ENCODE measurements at regions not wholly inside any gene's neighbourhood (a gene's known extent, or its start where the extent isn't known, plus 50 kb on each side); places are given as distances from the start of the nearest gene placed in this dataset.
"Not testable (repeated sequence)": the region's sequence is repeated elsewhere in the genome, so short reads cannot be mapped to it uniquely, and the experiment has no call there.

GRCh38 chr5:101326766-101327165, 423.7 kb upstream of the ST8SIA4 start:
- no peak for DNase-seq

- DNase-seq: not testable (repeated sequence)
Observed at GRCh38 chr5:101316401-101316800, 413.3 kb upstream of the ST8SIA4 start.

GRCh38 chr5:101306391-101307137, 403.5 kb upstream of the ST8SIA4 start:
- DNase-seq: no peak

DNA sequence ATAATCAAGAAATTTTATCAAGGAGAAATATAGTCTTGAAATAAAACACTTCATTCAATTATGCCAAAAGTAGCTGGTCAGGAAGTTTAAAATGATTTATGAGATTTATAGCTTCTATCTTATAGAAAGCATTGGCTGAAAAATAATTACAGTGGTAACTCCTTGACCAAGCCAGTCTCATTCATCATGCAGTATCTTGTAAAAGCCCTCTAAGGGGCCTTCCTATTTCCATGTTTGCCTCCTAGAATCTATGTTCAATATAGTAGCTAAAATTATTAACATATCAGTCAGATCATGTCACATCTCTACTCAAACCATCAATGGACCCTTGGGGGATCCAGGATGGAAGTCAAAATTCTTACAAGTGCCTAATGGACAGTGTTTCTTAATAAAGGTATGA, 393.4 kb upstream of the ST8SIA4 start:
- no peak for DNase-seq

DNA sequence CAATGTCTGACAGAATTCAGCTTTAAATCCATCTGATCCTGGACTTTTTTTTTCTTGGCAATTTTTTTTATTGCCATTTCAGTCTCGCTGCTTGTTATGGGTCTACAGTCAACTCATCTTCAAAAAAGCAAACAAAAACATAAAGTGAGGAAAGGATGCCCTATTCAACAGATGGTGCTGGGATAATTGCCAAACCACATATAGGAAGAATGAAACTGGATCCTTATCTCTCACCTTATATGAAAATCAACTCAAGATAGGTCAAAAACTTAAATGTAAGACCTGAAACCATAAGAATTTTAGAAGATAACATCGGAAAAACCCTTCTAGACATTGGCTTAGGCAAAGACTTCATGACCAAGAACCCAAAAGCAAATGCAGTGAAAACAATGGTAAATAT, 389.1 kb upstream of the ST8SIA4 start:
- DNase-seq: no peak

- not testable (repeated sequence) for DNase-seq
Observed at GRCh38 chr5:101290761-101291160, 387.7 kb upstream of the ST8SIA4 start.

DNA sequence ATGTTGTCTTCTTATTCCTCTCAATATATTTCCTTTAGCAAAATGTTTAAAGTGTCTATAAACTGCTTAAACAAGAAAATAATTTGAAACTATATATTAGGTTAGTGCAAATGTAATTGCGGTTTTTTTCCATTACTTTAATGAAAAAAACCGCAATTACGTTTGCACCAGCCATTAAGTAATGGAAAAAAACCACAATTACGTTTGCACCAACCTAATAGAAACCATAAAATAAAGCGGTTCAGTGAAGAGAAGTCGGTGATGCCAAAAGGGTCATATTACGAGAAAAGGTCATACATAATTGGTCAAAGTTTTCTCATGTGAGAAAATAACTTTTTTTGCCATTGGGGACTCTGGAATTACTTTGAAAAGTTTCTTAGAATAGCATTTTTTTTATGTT, 385.6 kb upstream of the ST8SIA4 start:
- DNase-seq: no peak

- DNase-seq: no peak
Observed at GRCh38 chr5:101284736-101285375, 381.8 kb upstream of the ST8SIA4 start.

DNA sequence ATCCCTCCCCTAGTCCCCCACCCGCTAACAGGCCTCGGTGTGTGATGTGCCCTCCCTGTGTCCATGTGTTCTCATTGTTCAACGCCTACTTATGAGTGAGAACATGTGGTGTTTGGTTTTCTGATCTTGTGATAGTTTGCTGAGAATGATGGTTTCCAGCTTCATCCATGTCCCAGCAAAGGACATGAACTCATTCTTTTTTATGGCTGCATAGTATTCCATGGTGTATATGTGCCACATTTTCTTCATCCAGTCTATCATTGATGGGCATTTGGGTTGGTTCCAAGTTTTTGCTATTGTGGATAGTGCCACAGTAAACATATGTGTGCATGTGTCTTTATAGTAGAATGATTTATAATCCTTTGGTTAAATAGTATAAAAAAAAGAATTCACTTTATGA, 380.9 kb upstream of the ST8SIA4 start:
- not testable (repeated sequence) for DNase-seq

DNA sequence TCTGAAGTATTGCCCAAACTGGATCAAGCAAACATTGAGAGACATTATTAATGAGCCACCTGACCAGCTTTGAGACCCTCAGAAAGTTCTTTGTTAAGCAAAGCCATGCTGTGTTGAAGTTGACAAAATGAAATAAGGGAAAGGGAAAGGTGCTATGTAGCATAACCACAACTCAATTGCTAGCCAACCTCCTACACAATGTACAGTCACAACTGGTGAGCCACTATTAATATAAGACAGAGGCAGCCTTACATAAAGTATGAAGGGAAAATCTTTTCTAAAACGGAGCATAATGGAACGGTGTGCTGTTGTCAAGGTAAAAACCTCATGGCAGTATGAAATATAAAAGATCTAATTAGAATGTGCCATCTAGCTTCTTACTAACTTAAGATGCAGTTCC, 375.8 kb upstream of the ST8SIA4 start:
- DNase-seq: no peak

DNA sequence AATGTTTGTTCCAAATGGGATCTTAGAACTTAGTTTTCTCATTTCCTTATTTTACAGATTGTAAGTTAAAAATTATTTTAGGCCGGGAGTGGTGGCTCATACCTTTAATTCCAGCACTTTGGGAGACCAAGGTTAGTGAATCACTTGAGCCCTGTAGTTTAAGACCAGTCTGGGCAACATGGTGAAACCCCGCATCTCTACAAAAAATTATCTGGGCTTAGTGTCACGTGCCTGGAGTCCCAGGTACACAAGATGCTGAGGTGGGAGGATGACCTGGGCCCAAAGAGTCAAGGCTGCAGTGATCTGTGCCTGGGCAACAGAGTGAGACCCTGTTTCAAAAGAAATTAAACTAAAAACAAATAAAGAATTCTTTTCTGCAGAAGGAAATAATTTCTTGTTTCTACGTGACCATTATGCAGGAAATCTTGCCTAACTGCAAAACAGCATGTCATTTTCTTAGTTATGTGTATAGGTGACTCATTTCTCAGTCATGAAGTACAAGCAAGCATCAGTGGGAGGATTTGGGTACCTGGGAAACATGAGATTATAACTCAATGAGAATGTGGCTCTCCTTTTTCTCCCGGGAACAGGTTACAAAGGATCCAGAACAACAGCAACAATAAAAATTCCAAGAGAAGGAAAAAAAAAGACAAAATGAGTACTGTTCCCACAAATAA, 375.1 kb upstream of the ST8SIA4 start:
- no peak for DNase-seq

- no peak for DNase-seq
Observed at GRCh38 chr5:101271945-101272344, 368.9 kb upstream of the ST8SIA4 start.

DNA sequence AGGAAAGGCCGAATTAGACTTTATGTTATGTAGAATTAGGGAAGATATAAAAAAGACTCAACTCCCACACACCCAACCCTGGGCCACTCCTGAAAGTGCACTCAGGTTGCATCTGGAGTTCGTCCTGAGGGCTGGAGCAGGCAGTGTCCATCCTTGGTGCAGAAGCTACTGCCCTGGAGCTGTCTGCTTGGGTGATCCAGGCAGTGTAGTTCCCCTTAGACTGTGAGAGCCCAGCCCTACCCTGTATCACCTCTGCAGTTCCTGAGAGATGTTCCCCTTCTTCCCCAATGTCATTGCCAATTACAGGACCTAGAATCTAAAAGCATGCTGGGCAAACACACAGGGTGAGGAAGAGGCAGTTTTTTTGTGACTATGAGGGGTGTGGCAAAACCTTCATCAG, 368.3 kb upstream of the ST8SIA4 start:
- no peak for DNase-seq

GRCh38 chr5:101260857-101261256, 357.8 kb upstream of the ST8SIA4 start:
- no peak for DNase-seq

DNA sequence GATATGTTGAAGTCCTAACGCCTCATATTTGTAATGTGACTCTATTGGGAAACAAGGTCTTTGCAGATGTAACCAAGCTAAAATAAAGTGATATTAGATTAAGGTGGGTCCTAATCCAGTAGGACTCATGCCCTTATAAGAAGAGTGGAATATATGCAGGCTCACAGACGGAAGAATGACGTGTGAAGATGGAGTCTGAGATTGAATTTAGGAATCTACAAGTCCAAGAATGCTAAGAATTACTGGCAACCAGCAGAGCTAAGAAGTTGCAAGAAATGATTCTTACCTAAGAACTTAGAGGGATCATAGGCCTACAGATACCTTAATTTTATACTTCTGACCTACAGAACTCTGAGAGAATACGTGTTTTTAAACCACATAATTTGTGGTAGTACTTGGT, 350.0 kb upstream of the ST8SIA4 start:
- no peak for DNase-seq

DNA sequence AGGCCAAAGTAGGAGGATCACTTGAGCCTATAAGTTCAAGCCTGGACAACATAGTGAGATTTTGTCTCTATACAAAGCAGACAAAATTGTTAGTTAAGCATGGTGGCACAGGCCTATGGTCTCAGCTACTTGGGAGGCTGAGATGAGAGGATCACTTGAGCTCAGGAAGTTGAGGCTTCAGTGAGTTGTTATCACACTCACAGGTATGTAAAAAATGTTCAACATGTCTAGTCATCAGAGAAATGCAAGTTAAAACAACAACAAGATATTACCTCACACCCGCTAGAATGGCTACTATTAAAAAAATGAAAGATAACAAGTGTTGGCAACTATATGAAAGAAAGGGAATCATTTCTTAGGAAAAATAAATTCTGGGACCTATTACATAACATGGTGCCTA, 341.5 kb upstream of the ST8SIA4 start:
- DNase-seq: no peak

GRCh38 chr5:101212942-101213514, 309.9 kb upstream of the ST8SIA4 start:
- no peak for DNase-seq

DNA sequence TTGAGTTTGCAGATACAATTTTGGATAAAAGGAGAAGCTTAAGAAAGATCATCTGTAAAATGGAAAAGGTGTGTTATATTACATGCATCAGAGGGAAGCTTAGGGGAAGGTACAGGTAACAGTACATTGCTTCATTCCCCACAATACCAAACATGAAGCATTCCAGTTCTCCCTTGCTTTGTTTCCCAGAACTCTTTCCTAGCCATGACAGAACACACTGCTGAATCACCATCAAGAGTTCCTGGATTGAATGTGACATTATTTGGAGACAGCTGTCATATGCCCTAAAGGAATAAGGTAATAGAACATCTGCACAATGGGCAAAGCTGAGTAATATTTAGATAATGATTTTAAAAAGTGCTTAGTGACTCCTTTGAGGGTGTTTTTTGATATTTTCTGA, 303.5 kb upstream of the ST8SIA4 start:
- no peak for DNase-seq

- DNase-seq: not testable (repeated sequence)
Observed at GRCh38 chr5:101205065-101205464, 302.0 kb upstream of the ST8SIA4 start.

GRCh38 chr5:101180365-101180764, 277.3 kb upstream of the ST8SIA4 start:
- not testable (repeated sequence) for DNase-seq

GRCh38 chr5:101176605-101177004, 273.5 kb upstream of the ST8SIA4 start:
- no peak for DNase-seq

DNA sequence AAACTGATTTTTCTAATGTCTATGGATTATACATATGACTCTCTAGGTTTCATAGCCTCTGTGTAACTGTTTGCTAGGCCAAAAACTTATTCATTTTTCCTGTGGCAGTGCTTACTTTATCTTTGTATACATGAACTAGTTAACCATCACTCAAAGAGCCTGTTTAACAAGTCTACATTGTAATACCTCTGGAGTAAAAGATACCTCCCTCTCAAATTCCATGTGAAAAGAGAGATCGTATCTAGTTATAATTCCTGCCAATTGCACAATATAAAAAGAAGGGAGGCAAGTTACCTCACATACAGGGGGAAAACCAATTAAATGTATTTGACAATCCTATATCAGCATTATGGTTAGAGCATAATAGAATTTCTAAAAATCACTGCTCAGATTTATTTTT, 271.9 kb upstream of the ST8SIA4 start:
- no peak for DNase-seq

DNA sequence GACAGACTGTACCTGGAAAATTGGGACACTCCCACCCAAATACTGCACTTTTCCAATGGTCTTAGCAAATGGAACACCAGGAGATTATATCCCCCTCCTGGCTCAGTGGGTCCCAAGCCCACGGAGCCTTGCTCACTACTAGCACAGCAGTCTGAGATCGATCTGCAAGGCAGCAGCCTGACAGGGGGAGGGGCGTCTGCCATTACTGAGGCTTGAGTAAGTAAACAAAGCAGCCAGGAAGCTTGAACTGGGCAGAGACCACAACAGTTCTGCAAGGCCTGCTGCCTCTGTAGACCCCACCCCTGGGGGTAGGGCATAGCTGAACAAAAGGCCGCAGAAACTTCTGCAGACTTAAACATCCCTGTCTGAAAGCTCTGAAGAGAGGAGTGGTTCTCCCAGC, 260.0 kb upstream of the ST8SIA4 start:
- no peak for DNase-seq

DNA sequence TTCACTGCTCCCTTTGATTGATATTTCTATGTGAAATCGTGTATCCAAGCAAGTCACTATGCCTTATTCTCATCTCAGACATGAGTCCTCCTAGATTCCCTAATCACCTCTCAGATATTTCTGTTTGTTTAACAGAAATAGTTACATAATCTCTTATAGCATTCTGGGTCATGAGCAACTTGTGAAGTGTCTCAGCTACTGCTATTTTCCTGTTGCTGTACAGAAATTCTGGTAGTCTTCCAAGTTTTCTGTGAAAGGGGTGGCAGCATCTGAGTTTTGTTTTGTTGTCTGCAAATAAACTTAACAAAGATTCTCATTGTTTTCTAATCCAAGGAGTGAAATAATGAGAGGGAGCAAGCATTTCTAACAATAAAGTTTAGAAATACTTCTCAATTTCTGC, 256.9 kb upstream of the ST8SIA4 start:
- DNase-seq: no peak
